GM18909 (cell line): ENCODE measurements at regions not wholly inside any gene's neighbourhood (a gene's known extent, or its start where the extent isn't known, plus 50 kb on each side); places are given as distances from the start of the nearest gene placed in this dataset.
"Not testable (repeated sequence)": the region's sequence is repeated elsewhere in the genome, so short reads cannot be mapped to it uniquely, and the experiment has no call there.

ENCODE experiments used
- ATAC-seq: cut with Tn5 transposase; IDR thresholded peaks from one replicate; pipeline ENCODE4 v1.9.1; 2021; ENCODE audit warnings: mild to moderate bottlenecking; ENCODE audit not compliant: unreplicated experiment, poor library complexity

- ATAC-seq: not testable (repeated sequence)
Measured at GRCh38 chr1:815147-815922, 108.4 kb upstream of the SAMD11 start.

- ATAC-seq: not testable (repeated sequence)
Measured at GRCh38 chr1:817071-817599, 106.6 kb upstream of the SAMD11 start.

- not testable (repeated sequence) for ATAC-seq
Measured at GRCh38 chr1:817658-818617, 105.8 kb upstream of the SAMD11 start.

GRCh38 chr1:818618-819291 lies 105.0 kb upstream of the SAMD11 start:
- ATAC-seq: no peak

- ATAC-seq: no peak
Measured at GRCh38 chr1:820962-821361, 102.8 kb upstream of the SAMD11 start.

GRCh38 chr1:826808-827207 lies 96.9 kb upstream of the SAMD11 start:
- ATAC-seq: peak; percentile 31

- ATAC-seq: peak; percentile 80
Measured at GRCh38 chr1:827211-828063, 96.3 kb upstream of the SAMD11 start.

GRCh38 chr1:829324-829723 lies 94.4 kb upstream of the SAMD11 start:
- ATAC-seq: not testable (repeated sequence)

- ATAC-seq: not testable (repeated sequence)
Measured at GRCh38 chr1:829932-830331, 93.8 kb upstream of the SAMD11 start.

- ATAC-seq: not testable (repeated sequence)
Measured at GRCh38 chr1:830750-831149, 93.0 kb upstream of the SAMD11 start.

- no peak for ATAC-seq
Measured at GRCh38 chr1:831522-831921, 92.2 kb upstream of the SAMD11 start.

GRCh38 chr1:832136-832535 lies 91.6 kb upstream of the SAMD11 start:
- no peak for ATAC-seq

- ATAC-seq: not testable (repeated sequence)
Measured at GRCh38 chr1:833226-833625, 90.5 kb upstream of the SAMD11 start.

GRCh38 chr1:835509-835908 lies 88.2 kb upstream of the SAMD11 start:
- not testable (repeated sequence) for ATAC-seq

GRCh38 chr1:837601-838000 lies 86.1 kb upstream of the SAMD11 start:
- ATAC-seq: not testable (repeated sequence)

GRCh38 chr1:838291-838690 lies 85.4 kb upstream of the SAMD11 start:
- not testable (repeated sequence) for ATAC-seq

- not testable (repeated sequence) for ATAC-seq
Measured at GRCh38 chr1:840592-840991, 83.1 kb upstream of the SAMD11 start.

GRCh38 chr1:841671-842425 lies 81.9 kb upstream of the SAMD11 start:
- ATAC-seq: not testable (repeated sequence)

- ATAC-seq: not testable (repeated sequence)
Measured at GRCh38 chr1:842799-843198, 80.9 kb upstream of the SAMD11 start.
